HG03045 (cell line): ENCODE measurements at regions not wholly inside any gene's neighbourhood (a gene's known extent, or its start where the extent isn't known, plus 50 kb on each side); places are given as distances from the start of the nearest gene placed in this dataset.
"Not testable (repeated sequence)": the region's sequence is repeated elsewhere in the genome, so short reads cannot be mapped to it uniquely, and the experiment has no call there.

Experiments used
- ATAC-seq: cut with Tn5 transposase; IDR thresholded peaks from one replicate; pipeline ENCODE4 v1.9.1; 2021; ENCODE audit warnings: mild to moderate bottlenecking, moderate library complexity; ENCODE audit not compliant: unreplicated experiment

DNA sequence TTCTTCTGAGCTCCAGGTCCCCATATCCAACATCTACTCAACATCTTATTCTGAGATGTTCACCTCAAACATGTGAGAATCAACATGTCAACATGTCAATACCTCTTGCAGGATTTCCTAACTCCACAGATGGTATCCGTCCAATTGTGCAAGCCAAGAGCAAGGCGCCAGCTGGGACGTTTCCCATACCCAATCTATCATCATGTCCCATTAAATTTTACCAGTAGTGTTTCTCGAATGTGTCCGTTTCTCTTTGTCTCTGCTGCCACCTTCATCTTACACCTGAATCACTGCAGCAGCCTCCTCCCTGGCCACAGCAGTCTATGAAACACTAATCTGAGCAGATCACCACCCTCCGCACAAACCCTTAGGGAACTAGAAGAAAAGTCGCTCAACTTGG, 78.0 kb upstream of the RPS6KA2 start:
- ATAC-seq = no peak

DNA sequence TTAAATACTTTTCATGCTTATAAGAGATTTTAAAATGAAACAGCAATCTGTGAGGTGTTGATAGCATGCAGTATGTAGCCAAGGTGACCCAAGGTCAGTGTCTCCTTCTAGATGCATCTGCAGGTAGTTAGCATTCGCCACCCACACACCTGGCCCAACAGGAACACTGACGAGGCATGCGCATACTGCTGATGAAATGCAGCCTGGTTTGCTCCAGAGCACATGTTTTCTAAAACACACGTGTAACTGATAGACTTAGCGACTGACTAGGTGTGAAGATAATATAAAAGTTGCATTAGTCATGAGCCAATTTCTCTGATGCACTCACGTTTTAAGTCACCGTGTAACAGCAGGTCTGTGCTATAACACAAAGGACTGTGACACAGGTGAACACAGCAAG, 77.1 kb upstream of the RPS6KA2 start:
- no peak for ATAC-seq

DNA sequence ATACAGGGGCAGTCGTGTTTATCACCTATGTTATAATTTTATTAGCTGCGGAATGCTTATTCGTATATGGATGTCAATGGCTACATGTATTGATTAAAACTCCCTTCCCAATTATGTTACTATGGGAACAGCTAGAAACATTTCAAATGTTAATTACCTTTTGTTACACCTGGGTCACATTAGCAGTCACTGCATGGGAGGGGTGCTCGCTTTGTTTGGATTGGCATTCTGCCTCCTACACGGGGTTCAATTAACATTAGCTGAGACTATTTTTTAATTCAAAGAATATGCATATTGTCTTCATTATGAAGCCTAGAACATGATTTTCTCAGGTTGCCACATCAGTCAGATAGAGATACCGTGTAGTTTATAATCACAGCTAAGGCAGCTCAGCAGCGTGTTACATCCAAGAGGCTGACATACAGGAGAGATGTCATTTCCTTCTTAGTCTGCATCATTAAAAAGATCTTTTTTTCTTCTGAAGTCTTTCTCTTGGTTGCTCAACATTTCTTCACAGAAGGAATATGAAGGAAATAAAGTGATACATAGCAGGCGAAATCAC, 76.2 kb upstream of the RPS6KA2 start:
- ATAC-seq = no peak

DNA sequence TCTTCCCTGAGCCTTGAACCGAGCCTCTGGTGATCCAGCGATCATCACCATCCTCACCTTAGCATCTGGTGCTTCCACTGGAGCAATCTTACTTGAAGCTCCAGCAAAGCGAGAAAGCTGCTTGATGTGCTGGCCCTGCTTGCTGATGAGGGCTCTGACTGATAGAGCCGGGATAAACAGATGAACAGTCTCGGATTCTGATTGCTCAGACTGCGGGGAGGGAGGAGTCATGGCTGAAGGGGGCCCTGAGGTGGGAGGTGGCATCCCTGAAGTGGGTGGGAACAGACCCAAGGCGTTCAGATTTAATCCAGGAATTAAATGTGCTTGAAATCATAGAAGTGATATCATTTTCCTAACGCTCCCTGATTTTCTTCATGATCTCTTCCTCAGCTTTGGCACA, 74.4 kb upstream of the RPS6KA2 start:
- ATAC-seq = not testable (repeated sequence)

DNA sequence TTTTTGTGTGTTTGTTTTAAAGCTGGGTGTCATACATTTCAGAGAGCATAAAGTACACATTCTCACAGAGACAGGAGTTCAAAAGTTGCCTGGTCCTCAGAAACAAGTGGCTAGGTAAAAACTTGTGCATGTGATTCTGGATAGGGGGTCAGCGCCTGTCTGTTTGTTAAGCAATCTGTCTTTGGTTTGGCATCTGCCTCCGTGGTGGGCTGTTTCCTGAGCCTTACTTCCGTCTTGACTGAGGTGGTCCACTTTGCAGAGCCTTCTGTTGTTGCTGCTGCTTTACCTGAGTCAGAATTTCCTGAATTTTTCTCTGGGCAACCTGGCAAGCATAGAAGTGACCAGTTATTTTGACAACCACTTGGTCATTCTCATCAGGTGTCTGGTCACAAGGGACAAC, 73.8 kb upstream of the RPS6KA2 start:
- not testable (repeated sequence) for ATAC-seq

DNA sequence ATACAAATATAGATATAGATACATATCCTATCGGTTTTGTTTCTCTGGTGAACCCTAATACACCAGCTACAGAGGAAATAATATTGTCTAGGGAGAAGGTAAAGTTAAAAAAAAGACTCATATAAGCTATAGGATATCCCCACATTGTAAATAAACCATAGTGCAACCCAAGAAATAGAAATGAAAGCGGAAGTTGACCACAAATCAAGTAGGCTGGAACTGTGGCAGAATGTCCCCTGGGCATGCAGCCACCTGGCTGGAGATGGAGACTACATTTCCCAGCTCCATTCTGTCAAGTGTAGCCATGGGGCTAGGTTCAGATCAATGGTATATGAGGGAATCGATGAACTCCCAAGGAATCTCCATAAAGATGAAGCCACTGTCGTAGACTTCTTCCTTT, 70.1 kb upstream of the RPS6KA2 start:
- no peak for ATAC-seq

DNA sequence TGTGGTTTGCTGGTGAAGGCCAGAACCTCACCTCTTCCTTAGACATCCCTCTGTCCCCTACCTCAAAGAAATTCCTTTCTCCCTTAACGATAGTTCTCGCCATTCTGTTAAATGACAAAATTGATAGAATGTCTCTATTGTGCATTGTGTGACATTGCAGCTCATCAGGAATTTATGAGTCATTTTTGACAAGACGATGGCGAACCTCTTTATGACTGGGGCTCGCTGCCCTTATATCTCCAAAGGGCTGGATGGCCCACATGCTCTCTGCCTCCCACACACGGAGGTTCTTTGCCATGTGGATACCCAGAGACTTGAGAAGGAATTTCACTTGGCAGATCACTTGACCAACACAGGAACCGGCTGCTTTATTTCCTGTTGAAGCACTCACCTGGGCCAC, 66.8 kb upstream of the RPS6KA2 start:
- ATAC-seq = no peak

DNA sequence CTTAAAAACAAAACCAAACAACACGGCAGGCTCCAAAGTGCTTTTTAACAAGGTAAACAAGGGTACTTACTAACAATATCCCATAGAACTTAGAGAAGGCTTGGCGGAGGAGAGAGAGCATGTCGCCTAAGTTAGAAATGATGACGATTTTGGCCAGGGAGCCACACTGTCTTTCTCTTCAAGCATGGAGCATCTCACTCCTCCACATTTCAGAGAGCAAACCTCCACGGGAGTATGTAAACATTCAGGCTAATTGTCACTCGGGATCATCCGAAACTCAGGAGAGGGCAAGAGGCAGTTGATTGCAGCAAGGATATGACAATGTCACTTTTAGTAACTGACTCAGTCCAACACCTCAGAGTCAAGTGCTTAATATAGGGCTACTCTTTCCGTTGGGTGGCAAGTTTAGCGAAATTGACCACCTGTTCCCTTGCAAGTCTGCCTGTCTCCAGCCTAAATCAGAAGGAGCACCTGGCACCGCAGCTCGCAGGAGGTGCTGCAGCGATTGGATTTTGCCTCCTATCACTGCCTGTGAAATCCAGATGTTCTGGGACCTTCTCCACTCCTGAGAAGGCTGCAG, 65.8 kb upstream of the RPS6KA2 start:
- no peak for ATAC-seq

DNA sequence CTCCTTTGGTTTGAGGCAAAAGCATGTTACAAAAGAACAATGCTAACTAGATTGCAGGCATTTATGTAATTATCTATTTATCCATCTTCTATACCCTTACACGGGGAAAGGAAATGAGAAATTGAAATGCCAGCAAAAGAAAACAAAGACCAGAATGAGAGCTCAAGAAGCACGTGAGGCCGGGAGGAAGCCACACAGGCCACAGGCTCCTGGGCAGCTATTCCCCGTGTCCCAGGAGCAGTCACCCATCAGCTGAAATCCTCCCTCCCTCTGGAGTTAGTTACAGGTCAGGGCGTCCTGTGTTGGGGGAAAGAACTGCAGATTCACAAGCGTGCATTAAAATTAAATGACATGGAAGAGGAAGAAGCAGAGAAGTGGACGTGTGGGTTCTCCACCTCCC, 64.7 kb upstream of the RPS6KA2 start:
- no peak for ATAC-seq

DNA sequence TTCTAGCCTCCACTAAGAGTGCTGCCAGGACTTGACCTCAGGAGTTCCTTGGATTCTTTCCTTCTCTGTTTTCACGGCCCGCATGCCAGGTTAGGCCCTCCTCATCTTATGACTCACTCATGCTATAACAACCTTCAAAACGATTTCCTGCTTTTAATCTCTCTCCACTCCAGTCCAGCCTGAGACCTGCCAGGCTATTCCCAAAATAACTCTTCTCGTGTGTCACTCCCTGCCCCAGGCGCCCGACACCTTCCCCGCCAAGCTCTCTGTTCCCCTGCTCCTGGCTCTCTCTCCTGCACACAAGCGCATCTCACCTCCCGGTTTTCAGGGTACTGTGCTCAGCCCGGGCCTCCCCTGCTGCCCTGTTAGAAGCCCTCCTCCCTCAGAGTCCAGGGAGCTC, 64.1 kb upstream of the RPS6KA2 start:
- no peak for ATAC-seq

DNA sequence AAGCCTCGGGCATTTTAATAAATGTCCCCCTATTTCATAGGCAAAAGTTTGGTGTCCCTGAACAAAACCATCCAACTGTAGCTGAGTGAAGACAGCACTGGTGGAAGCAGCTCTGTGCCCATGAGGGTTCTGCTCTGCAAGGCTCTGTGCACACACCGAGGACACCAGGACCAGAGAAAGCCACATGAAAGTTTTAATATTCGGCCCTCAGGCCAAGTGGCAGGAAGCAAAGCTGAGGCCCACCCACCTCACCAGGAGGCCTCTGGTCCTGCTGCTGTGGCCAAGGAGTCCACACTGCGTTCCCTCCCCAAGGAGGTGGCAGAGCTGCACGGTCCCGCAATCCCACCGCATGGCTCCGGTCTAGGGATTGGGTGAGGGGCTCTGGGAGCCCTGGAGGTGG, 62.6 kb upstream of the RPS6KA2 start:
- no peak for ATAC-seq

DNA sequence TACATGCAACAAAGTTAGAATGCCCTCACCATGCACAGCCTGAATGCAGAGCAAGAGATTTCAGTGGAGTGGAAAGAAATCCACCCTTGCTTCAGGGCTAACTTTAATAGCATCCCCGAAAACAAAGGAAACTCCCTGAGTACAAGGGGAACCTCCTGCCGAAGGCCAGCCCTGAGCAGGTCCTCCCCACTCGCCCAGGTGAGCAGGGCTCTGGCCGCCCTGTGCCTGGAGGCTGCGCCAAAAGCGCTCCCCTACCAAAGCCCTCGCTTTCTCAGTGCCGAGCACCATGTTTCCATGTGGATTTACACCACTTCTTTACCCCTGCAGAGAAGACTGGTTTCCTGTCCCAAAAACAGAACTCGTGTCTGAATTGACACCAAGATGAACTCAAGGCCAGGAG, 61.9 kb upstream of the RPS6KA2 start:
- ATAC-seq = no peak

DNA sequence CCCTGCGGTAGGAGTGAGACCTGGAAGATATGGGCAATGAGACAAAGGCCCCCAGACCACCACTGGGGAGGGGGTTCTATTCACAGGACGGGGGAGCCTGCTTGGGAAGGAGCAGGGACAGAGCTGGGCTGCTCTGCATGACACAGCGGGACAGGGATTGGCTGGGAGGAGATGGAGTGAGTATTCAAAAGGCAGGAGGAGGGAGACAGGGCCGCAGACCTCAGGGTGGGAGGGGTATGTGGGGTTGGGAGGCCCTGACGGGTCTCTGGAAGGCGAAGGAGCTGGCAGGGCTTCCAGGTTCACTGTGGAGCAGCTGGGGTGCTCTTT, 60.8 kb upstream of the RPS6KA2 start:
- no peak for ATAC-seq

DNA sequence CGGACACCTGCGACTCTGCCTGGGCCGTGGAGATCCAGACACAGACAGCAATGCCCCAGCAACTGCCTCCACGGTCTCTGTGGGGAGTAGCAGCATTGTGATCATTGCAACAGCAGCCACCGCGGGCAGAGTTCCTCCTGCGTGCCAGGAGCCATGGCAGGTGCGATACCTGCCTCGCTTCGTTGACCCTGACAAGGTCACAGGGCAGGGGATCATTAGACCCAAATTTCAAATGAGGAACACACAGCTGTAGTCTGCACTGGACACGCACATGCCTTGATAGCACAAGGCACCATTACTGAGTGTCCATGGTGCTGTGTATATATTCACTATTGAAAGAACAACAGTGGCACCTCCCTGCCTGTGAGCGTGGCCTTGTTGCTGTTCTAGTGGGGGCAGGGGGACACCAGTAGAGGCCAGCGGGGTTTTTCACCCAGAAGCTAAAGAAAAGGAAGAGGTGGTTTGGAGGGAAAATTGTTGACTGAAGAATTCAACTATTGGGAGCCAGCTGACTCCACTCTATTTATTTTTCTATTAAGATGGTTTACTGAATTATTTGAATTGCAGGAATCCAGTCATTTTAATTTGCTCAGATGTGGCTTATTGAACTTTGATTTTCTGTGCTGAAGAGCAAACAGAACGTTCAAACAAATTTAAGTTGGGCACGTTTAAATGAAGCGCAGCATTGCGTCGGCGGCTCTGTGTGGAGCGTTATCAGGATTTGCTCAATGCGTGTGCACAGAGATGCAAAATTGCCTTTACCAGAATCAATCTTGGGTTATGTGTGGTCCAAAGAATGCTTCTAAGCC, 60.2 kb upstream of the RPS6KA2 start:
- no peak for ATAC-seq

DNA sequence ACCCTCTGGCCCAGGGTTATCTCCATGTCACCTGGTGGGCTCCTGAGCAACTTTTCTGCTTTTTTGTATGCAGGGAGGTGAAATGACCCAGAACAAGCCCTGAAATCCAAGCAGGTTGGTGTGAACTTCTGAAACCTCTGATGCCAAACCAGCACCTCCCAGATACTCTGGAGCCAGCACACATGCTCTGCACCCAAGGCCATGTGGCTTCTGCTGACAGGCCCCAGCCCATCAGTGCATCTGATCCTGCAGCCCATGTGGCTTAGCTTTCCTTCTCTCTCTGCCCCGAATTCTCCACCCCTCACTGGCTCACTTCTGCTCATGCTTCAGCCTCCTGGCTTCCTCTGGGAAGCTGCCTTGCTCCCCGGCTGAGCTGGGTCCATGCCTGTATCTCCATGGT, 59.3 kb upstream of the RPS6KA2 start:
- ATAC-seq = no peak

DNA sequence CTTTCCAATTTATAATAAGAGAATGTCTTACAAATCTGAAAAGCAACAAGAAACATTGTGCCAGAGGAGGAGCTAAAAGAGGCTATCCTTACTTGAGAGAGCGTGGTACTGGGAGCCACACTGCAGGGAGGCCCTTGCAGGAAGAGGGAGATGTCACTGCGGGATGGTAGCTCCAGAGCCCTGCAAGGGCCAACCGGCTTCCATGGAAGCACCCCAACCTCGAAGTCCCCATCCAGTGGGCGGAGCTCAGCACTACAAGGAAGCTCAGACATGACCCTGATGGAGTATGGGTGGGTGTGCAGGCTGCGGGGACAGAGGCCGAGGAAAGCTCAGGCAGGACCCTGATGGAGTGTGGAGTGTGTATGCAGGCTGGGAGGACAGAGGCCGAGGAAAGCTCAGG, 57.8 kb upstream of the RPS6KA2 start:
- ATAC-seq = no peak

DNA sequence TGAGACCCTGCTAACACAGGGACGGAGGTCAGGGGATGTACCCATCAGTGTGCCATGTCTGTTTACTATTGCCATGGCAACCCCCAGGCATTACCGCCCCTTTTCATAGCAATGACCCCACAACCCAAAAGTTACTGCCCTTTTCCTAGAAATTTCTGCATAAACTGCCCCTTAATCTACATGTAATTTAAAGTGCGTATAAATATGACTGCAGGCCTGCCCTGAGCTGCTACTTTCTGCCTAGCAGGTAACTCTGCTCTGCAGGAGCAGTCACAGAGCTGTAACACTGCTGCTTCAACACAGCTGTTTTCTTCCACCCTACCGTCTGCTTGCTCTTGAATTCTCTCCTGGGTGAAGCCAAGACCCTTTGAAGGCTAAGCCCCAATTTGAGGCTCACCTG, 57.1 kb upstream of the RPS6KA2 start:
- no peak for ATAC-seq

DNA sequence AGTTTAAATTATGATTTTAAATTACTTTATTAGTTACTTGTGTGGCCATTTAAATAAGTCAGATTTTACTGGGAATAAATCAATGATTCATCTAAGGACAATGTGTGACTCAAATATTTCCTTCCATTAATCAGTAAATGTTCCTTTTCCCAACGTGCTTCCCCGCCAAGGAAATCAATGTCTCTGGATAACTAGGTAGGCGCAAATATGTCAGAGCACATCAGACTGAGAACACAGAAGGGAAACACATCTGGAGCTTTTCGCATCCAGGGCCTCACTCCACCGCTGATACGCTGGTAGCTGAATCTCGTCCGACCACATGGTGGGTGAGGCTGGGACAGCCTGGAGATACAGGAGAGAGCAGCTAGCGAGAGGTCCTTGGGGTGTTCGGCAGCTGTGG, 56.4 kb upstream of the RPS6KA2 start:
- ATAC-seq = no peak

DNA sequence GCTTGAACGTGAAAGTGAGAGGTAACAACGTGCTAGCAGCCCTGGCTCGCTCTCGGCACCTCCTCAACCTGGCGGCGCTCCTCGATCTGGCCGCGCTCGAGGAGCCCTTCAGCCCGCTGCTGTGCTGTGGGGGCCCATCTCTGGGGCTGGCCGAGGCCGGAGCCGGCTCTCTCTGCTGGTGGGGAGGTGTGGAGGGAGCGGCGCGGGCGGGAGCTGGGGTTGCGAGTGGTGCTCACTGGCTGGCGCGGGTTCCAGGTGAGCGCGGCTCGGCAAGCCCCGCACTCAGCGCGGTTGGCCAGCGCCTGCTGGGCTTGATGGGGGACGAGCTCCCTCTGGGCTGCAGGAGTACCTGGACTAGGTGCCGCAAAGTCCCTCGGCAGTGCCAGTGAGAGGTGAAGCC, 52.5 kb upstream of the RPS6KA2 start:
- ATAC-seq = no peak

DNA sequence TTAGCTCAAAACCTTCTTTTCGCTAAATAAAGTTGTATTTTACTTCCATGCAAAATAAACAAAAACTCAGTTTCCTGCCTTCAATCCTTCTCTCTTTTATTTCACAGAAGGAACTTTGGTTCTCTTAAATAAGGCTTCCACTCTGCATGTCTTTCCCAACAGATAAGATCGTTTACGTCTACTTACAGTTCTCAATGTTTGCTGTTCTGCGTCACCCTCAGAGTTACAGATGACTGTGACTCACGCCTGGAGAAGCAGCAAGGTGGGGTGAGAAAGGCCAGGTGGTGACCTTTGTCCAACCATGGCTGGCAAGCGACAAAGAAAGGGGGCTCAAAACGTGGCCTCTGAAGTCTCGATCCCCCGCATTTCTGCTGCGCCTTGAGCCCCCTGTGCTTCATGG, 51.4 kb upstream of the RPS6KA2 start:
- ATAC-seq = no peak

DNA sequence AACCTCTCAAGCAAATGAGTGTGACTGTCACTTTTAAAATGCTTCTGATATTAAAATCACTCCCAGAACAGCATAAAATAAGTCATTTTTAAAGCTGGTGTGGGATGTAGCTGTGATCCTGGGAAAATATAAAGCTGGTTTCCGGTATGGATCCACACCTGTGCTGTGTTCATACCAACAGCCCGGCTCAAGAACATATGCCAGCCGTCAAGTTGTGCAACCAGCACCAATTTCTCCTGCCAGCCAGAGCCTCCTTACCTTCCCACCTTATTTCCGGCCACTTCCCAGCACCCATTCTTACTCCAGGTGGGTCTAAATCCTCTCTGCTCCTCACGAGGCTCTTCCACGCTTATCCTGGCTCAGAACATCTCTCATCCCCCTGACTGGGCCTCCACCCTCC, 50.9 kb upstream of the RPS6KA2 start:
- ATAC-seq = no peak
